ENCODE measurements at regions not wholly inside any gene's neighbourhood (a gene's known extent, or its start where the extent isn't known, plus 50 kb on each side); places are given as distances from the start of the nearest gene placed in this dataset.

DNA sequence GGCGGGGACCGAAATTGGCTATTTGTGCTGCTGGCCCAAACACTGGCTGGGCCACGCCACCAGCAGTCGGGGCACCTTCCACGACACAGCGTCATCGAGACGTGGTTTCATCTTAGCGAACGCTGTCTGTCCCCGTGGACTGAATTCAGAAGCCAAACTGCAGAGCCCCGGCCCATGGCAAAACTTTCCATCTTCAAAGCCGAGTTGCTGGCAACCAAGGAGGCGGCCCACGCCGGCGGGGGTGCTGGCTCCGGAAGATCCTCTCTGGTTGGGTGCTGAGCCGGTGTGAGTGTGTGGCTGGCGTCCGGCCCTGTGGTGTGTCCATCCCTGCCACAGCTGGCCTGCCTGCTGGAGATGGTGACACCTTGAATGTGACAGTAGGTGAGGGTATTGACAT lies 96.6 kb upstream of the ADRA2C start:
- DNase-seq (ENCODE audit: low read depth in 2 of 2), result no peak

GRCh38 chr4:3668825-3669552 lies 97.2 kb upstream of the ADRA2C start:
- DNase-seq (ENCODE audit: low read depth in 2 of 2), result no peak

DNA sequence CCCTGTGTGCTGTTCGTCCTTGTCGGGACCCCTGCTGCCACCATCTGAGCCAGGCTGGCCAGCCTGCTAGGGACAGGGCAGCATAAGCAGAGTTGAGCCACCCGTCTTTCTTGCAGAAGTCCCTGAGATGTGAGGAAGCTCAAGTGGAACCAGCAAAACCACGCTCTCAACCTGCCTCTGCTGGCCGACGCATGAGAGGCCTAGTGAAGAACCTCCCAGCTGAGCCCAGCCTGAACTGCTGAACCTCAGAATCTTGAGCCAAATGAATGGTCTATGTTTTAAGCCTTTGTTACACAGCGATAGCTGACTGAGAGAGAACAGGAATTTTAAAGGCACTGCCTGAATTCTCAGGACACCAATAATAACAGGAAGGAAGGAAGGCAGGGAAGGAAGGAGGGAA lies 98.9 kb upstream of the ADRA2C start:
- DNase-seq (ENCODE audit: low read depth in 2 of 2), result no peak

DNA sequence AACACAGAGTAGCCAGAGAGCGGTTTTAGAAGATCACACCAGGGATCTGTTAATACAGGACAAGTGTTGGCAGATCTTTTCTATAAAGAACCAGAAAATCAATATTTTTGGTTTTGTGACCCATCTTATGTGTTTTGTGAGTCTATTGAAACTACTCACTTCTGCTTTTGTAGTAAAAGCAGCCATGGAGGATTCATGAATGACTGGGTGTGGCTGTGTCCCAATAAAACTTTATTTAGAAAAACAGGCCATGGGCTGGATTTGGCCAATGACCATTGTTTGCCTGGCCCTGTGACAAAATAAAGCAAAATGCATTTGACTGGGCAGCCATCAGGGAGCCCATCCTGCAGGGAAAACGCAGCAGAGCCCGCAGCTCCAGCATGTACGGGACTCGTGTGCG lies 99.9 kb upstream of the ADRA2C start:
- no peak for DNase-seq (ENCODE audit: low read depth in 2 of 2)

GRCh38 chr4:3665360-3665891 lies 100.8 kb upstream of the ADRA2C start:
- DNase-seq (ENCODE audit: low read depth in 2 of 2), result no peak

- no peak for DNase-seq (ENCODE audit: low read depth in 2 of 2)
Observed at GRCh38 chr4:3663791-3664190, 102.4 kb upstream of the ADRA2C start.

DNA sequence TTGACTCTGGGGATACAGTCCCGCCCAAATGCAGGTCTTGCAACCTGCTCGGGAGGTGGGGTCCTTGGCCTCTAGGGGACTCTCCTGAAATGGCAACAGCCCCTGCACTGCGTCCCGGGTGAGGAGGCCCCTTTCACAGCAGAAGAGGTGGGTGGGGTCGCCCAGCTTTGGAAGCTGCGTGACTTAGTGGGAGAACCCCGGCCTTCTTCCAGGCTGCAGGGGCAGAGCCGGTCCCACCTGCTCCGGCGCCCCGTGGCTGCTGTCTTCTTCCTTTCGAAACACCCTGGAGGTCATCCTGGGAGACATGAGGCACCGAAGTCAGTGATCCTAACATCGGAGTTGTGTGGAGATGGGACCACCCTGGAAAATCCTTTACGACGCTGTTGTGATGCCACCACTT lies 103.7 kb upstream of the ADRA2C start:
- no peak for DNase-seq (ENCODE audit: low read depth in 2 of 2)

DNA sequence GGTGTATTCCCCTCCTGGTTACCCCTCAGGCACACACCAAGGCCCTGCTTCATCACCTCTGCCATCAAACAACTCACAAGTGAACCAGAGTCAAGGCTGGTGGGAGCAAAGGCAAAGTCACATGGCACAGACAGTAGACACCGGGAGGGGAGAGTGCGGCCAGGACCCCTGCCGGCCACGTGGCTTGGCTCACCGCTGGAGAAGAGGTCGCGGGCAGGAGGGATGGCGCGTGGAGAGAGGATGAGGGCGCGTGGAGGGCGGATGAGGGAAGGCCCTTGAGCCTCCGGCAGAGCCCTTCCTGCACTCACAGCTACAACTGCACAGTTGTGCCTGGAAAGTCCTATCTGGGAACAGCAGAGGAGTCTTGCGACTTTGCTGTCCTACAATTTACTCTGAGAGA lies 104.2 kb upstream of the ADRA2C start:
- no peak for DNase-seq (ENCODE audit: low read depth in 2 of 2)

GRCh38 chr4:3660928-3661515 lies 105.2 kb upstream of the ADRA2C start:
- DNase-seq (ENCODE audit: low read depth in 2 of 2), result no peak

DNA sequence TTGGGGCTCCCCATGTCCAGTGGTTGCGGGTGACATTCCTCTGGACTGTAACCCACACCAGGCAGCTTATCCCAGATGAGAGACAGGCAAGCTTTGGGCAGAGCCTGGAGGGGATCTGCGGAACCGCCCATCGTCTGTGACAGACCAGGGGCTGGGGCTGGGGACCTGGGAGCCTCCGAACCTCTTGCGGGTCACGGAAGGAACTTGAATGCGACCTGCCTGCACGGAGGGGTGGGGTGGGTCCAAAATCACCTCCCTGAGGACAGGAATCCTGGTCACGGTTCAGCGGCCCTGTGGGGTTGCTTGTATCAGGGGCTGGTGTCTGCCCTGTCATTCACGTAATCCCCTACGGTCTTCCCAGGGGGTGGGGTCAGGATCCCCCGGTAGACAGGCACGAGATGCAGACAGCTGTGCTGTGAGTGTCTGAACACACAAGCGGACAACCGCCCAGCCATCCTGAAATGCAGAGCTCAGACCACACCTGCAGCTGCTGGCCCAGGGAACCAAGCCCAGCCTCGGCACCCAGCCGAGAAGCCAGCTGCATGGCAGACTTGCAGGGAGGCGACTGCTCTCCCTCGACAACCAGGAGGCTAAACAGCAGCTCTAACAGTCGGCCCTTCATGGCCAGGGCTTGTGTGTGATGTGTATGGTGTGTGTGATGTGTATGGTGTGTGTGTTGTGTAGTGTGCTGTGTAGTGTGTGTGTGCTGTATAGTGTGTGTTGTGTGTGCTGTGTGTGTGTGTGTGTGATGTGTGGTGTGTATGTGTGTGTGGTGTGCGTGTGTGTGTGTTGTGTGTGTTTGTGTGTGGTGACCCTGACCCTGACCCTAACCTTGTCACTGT lies 105.9 kb upstream of the ADRA2C start:
- no peak for DNase-seq (ENCODE audit: low read depth in 2 of 2)

DNA sequence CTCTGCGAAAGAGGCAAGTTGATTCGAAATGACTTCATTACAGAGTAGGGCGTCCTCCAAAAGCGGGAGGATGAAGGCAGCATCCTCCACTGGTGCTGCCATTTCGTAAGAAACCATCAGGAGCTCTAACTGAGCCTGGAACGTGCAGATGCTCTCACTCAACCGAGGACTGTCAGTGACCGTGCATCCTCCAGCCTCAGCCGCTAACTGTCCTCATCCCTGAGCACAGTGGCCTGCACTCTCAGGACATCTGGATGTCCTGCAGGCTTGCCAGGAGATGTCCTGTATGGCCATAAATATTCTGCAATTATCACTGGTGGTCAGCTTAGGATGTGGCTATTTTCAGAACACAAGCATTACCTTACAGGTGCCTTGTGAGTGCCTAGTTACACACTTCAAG lies 107.1 kb upstream of the ADRA2C start:
- no peak for DNase-seq (ENCODE audit: low read depth in 2 of 2)

DNA sequence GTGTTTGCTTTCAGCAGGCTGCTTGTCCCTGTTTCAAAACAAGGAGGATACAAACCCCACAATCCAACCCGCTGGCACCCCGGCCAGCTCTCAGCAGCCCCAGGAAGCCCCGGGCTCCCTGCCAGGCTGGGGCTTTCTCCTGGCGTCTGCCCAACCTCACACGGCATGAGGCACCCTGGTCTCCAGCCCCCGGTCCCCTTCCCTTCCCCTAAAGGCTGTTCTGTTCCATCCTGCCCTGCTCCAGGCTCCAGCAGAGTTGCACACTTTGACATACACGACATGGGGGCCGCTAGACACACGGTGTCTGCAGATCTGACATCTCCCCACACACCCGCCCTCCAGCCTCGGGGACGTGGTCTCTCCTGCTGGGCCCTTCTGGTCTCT lies 107.7 kb upstream of the ADRA2C start:
- DNase-seq (ENCODE audit: low read depth in 2 of 2), result no peak

- DNase-seq (ENCODE audit: low read depth in 2 of 2), result peak in 1 of 2 experiments; percentile 3
Observed at GRCh38 chr4:3657902-3658529, 108.2 kb upstream of the ADRA2C start.

GRCh38 chr4:3656416-3657356 lies 109.5 kb upstream of the ADRA2C start:
- DNase-seq (ENCODE audit: low read depth in 2 of 2), result no peak

DNA sequence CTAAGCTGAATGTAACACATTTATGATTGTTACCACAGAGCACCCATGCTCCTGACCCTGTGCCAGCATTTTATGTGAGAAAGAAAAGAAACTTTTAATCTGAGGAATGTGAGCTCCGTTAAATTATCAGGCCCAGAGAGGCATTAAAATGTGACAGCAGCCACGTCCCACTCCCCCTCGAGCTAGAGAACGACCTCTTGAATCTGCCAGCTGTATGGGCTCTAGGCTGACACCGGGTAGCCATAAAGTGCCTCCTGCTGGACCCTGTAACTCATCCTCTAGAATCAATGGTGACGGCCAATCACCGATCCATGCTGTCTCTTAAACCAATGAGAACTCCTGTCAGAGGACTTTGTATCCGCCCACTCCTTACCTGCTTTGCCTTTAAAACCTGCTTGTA lies 110.2 kb upstream of the ADRA2C start:
- no peak for DNase-seq (ENCODE audit: low read depth in 2 of 2)

- no peak for DNase-seq (ENCODE audit: low read depth in 2 of 2)
Observed at GRCh38 chr4:3655485-3655884, 110.7 kb upstream of the ADRA2C start.

- no peak for DNase-seq (ENCODE audit: low read depth in 2 of 2)
Observed at GRCh38 chr4:3654036-3654807, 112.0 kb upstream of the ADRA2C start.

DNA sequence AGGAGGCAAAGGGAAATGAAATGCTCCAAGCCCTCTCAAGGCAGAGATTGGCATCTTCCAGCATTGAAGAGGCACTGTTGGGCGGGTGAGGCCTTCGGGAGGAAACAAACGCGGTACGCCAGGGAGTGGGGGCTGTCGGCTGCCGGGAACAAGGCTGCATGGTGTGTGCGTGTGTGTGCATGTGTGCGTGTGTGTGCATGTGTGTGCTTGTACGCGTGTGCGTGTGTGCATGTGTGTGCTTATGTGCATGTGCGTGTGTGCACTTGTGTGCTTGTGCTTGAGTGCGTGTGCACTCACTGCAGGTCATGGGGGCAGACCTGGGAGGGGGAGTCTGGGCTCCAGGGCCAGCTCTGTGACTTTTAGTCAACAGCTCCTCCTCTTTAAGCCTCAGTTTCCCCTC lies 113.6 kb upstream of the ADRA2C start:
- DNase-seq (ENCODE audit: low read depth in 2 of 2), result no peak

GRCh38 chr4:3651267-3651845 lies 114.8 kb upstream of the ADRA2C start:
- no peak for DNase-seq (ENCODE audit: low read depth in 2 of 2)

DNA sequence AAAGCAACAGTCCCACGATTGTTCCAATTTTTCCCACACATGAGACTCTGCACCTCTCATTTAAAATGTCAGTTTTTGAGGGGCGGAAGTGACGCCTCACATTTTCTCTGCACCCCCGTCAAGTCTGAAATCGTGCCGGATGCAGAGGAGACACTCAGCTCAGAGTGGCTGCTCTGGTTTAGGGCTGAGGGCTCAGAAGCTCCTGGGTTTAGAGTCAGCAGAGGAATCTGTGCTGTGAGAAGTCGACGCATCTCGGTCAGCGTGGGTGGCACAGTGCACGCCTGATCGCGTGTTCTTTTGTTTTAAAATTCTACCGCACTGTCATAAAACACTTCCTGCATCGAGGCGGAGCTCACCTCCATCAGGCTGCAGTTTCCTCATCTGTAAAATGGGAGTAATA lies 116.7 kb upstream of the ADRA2C start:
- no peak for DNase-seq (ENCODE audit: low read depth in 2 of 2)
